GM12878 (cell line): ENCODE measurements at regions not wholly inside any gene's neighbourhood (a gene's known extent, or its start where the extent isn't known, plus 50 kb on each side); places are given as distances from the start of the nearest gene placed in this dataset.

Experiments
- ATAC-seq: fragments of 200-7000 bp; cut with Tn5 transposase; 3 replicates; pipeline ENCODE4 v1.9.1; 2020; ENCODE audit warnings: mild to moderate bottlenecking, moderate library complexity
- BruUV-seq: library from RNA; stranded (reverse); fragments of 400-500 nt; replicated peaks from 2 replicates; lab custom pipeline; 2021; lab: Mats Ljungman, UMichigan
- CTCF ChIA-PET: fragments of 300-600 bp; sonication (Branson Sonifier 250); formaldehyde crosslinking; extraction: SDS; loops from one replicate; lab custom pipeline; 2021; ENCODE audit warnings: inconsistent platforms; lab: Yijun Ruan, JAX
- POLR2A ChIA-PET: fragments of 350-600 bp; formaldehyde crosslinking; extraction: SDS; loops from one replicate; lab custom pipeline; 2021; ENCODE audit warnings: inconsistent platforms; lab: Charles Lee
- RAD21 ChIA-PET: fragments of 300-600 bp; sonication (Branson Sonifier 250); formaldehyde crosslinking; loops from one replicate; lab custom pipeline; 2023; ENCODE audit warnings: antibody characterized with exemption; ENCODE audit not compliant: unreplicated experiment; lab: Charles Lee
- SMC1A ChIA-PET: fragments of 300-600 bp; sonication (Branson Sonifier 250); formaldehyde crosslinking; loops from one replicate; lab custom pipeline; 2023; ENCODE audit not compliant: unreplicated experiment, uncharacterized antibody; lab: Charles Lee
- DNase-seq: peaks from one replicate; pipeline ENCODE4 v3.0.0-alpha.2; 2011; ENCODE audit warnings: low read depth, low spot score
- FAIRE-seq: peaks from 3 replicates; lab custom pipeline; 2011; peaks lifted over from hg19 to GRCh38; lab: Jason Lieb, UNC
- H2AFZ ChIP-seq: 2 replicates; pipeline ENCODE4 v1.6.0; 2011; ENCODE audit warnings: low read depth, low read length, control low read depth; ENCODE audit not compliant: control insufficient read depth
- H3K27ac ChIP-seq: 2 replicates; pipeline ENCODE4 v1.5.1; 2011; ENCODE audit warnings: control low read depth; ENCODE audit not compliant: control insufficient read depth, insufficient read depth
- H3K27me3 ChIP-seq, 2 experiments: replicated peaks in 1 of 2; 2 replicates each; pipeline versions ENCODE4 v1.6.0 to v1.6.1; 2011; ENCODE audit warnings: low read length in 1 of 2; ENCODE audit not compliant: control insufficient read depth in 2 of 2, insufficient read depth in 2 of 2
- H3K36me3 ChIP-seq, 2 experiments: 2 replicates each; pipeline ENCODE4 v1.5.1; 2011; ENCODE audit warnings: low read length in 1 of 2; ENCODE audit not compliant: control insufficient read depth in 2 of 2, insufficient read depth in 2 of 2
- H3K4me1 ChIP-seq: 2 replicates; pipeline ENCODE4 v1.6.1; 2011; ENCODE audit warnings: mild to moderate bottlenecking, low read length, moderate library complexity, mixed read lengths; ENCODE audit not compliant: control insufficient read depth, insufficient read depth
- H3K4me2 ChIP-seq: 2 replicates; pipeline ENCODE4 v1.6.0; 2011; ENCODE audit warnings: control low read depth; ENCODE audit not compliant: control insufficient read depth, insufficient read depth
- H3K4me3 ChIP-seq: fragments of 200-600 bp; sonication (generic); 2 replicates; pipeline ENCODE4 v1.5.1; 2016
- H3K79me2 ChIP-seq: 2 replicates; pipeline ENCODE4 v1.6.0; 2011; ENCODE audit warnings: low read length; ENCODE audit not compliant: control insufficient read depth, insufficient read depth
- H3K9ac ChIP-seq: 2 replicates; pipeline ENCODE4 v1.8.0; 2011; ENCODE audit warnings: low read length, control low read depth, mixed read lengths; ENCODE audit not compliant: control insufficient read depth, insufficient read depth
- H3K9me3 ChIP-seq: replicated peaks from 3 replicates; pipeline ENCODE4 v1.5.1; 2011; ENCODE audit warnings: mild to moderate bottlenecking, low read length; ENCODE audit not compliant: control insufficient read depth, insufficient read depth
- H4K20me1 ChIP-seq: 2 replicates; pipeline ENCODE4 v1.6.0; 2011; ENCODE audit not compliant: control insufficient read depth, insufficient read depth
- ATF3 ChIP-seq: IDR thresholded peaks from 2 replicates; pipeline ENCODE4 v1.6.1; 2011; ENCODE audit warnings: low read depth, mild to moderate bottlenecking, low read length, moderate library complexity, borderline replicate concordance; ENCODE audit errors: extremely low read depth
- CTCF ChIP-seq, 3 experiments: IDR thresholded peaks in 2 of 3; conservative IDR thresholded peaks in 1 of 3; 2 replicates each; pipeline ENCODE4 v1.5.1; 2011; ENCODE audit warnings: low read depth in 3 of 3, low read length in 3 of 3, mild to moderate bottlenecking in 3 of 3, control low read depth in 2 of 3, moderate library complexity in 2 of 3, inconsistent platforms in 1 of 3, mixed read lengths in 1 of 3; ENCODE audit not compliant: control insufficient read depth in 2 of 3, insufficient read depth in 1 of 3; ENCODE audit errors: extremely low read depth in 1 of 3
- E2F4 ChIP-seq: IDR thresholded peaks from 2 replicates; pipeline ENCODE4 v1.6.1; 2012; ENCODE audit warnings: low read depth, low read length, improper control_type of control experiment
- HCFC1 ChIP-seq: fragments of 150-350 bp; IDR thresholded peaks from 2 replicates; pipeline ENCODE4 v1.6.1; 2014; ENCODE audit warnings: low read length
- NFIC ChIP-seq: IDR thresholded peaks from 2 replicates; pipeline ENCODE4 v1.6.1; 2012; ENCODE audit warnings: low read depth, mild to moderate bottlenecking, inconsistent platforms, low read length, moderate library complexity
- NKRF ChIP-seq: fragments of 450-650 bp; conservative IDR thresholded peaks from 2 replicates; pipeline ENCODE4 v1.6.1; 2017; ENCODE audit warnings: mild to moderate bottlenecking, moderate library complexity
- PAX8 ChIP-seq: fragments of 450-650 bp; IDR thresholded peaks from 2 replicates; pipeline ENCODE4 v1.6.1; 2017; ENCODE audit warnings: mild to moderate bottlenecking, moderate library complexity
- PRDM15 ChIP-seq: fragments of 450-650 bp; formaldehyde crosslinking; IDR thresholded peaks from 2 replicates; pipeline ENCODE4 v1.4.0; 2020; ENCODE audit warnings: mild to moderate bottlenecking, moderate library complexity
- SKIL ChIP-seq: fragments of 450-650 bp; IDR thresholded peaks from 2 replicates; pipeline ENCODE4 v1.6.1; 2017; ENCODE audit warnings: mild to moderate bottlenecking, low read depth, inconsistent platforms; ENCODE audit not compliant: poor library complexity, severe bottlenecking
- SMC3 ChIP-seq: IDR thresholded peaks from 2 replicates; pipeline ENCODE4 v1.6.1; 2011; ENCODE audit warnings: low read length, improper control_type of control experiment, borderline replicate concordance
- TCF12 ChIP-seq: IDR thresholded peaks from 2 replicates; pipeline ENCODE4 v1.6.1; 2011; ENCODE audit warnings: low read depth, mild to moderate bottlenecking, low read length
- ZNF217 ChIP-seq: fragments of 450-650 bp; IDR thresholded peaks from 2 replicates; pipeline ENCODE4 v1.6.1; 2017; ENCODE audit warnings: antibody characterized with exemption, mild to moderate bottlenecking
- ZNF24 ChIP-seq: fragments of 450-650 bp; IDR thresholded peaks from 2 replicates; pipeline ENCODE4 v1.6.1; 2017; ENCODE audit warnings: antibody characterized with exemption, mild to moderate bottlenecking
- WGBS: methylation state at CpG from one replicate; pipeline ENCODE4 v1.1.6; 2016; ENCODE audit warnings: low lambda C conversion rate; ENCODE audit not compliant: insufficient replicate concordance, insufficient coverage; ENCODE audit errors: missing lambda C conversion rate; 5-methylcytosine and 5-hydroxymethylcytosine counted together
- in situ Hi-C: fragments of 300-500 bp; cut with MboI; formaldehyde crosslinking; loops from 9 replicates; pipeline ENCODE4 v1.14.3; 2018; ENCODE audit warnings: mixed read lengths
- intact Hi-C: fragments of 100-400 bp; cut with micrococcal nuclease; formaldehyde crosslinking; loops from one replicate; pipeline ENCODE4 v1.14.2; 2022; ENCODE audit not compliant: unreplicated experiment

- Histone ChIP-seq H3K9ac (no peak overlapping the region), H3K4me3 (no peak overlapping the region), H3K27ac (no peak overlapping the region), H3K27me3 (peaks cover 0 to 6% of the 10 kb centered on the region in 2 experiments; a peak in 3 of 4 replicates), H4K20me1 (no peaks in the 10 kb centered on the region), H3K79me2 (no peaks in the 10 kb centered on the region), H3K4me2 (no peak overlapping the region), H3K36me3 (no peaks in the 10 kb centered on the region), H3K9me3 (no peaks in the 10 kb centered on the region), H2AFZ (no peak overlapping the region), H3K4me1 (no peaks in the 10 kb centered on the region)
- in situ Hi-C loops = no loop called here
- CTCF ChIA-PET = no interaction called here
- SMC1A ChIA-PET = interaction anchor here (1.1 kb wide), 1 partner anchor 20 kb away, joined by 3 read pairs; no protein-coding TSS in a partner anchor
- POLR2A ChIA-PET = interaction anchor here (0.6 kb wide), 1 partner anchor 232 kb away, joined by 3 read pairs; no protein-coding TSS in a partner anchor
- intact Hi-C loops = no loop called here
- 34% methylated on average over 8 of the region's 8 CpGs for WGBS
- no peak for DNase-seq
- FAIRE-seq = no peak
- ATAC-seq = no peak
- RAD21 ChIA-PET = no interaction called here
- BruUV-seq = no TSS peak
- TF ChIP-seq NFIC = no peak
- no peak for TF ChIP-seq HCFC1
- TF ChIP-seq SMC3 = no peak
- TF ChIP-seq SKIL = no peak
- TF ChIP-seq ZNF24 = no peak
- no peak for TF ChIP-seq TCF12
- no peak for TF ChIP-seq ATF3
- no peak for TF ChIP-seq CTCF (IDR thresholded peaks at IDR 0.05 in 2 of 3, conservative IDR thresholded peaks at IDR 0.05 in 1 of 3; ENCODE audit: control insufficient read depth in 2 of 3, extremely low read depth in 1 of 3, insufficient read depth in 1 of 3, low read depth in 3 of 3, low read length in 3 of 3)
- TF ChIP-seq E2F4 = no peak
- TF ChIP-seq NKRF = no peak
- TF ChIP-seq ZNF217 = no peak
- TF ChIP-seq PRDM15 (CRISPR knock-in tag) = no peak
- TF ChIP-seq PAX8 = no peak
Measured at GRCh38 chr3:10581716-10582115, 76.3 kb upstream of the ATP2B2 start.
